Trophoblast cell (in vitro differentiated cells and primary cell): ENCODE measurements at regions not wholly inside any gene's neighbourhood (a gene's known extent, or its start where the extent isn't known, plus 50 kb on each side); places are given as distances from the start of the nearest gene placed in this dataset.

Source experiments
- DNase-seq, 2 donors: peaks; one replicate each; pipeline ENCODE4 v3.0.0-alpha.2; 2016
- H2AFZ ChIP-seq: 2 replicates; pipeline ENCODE4 v1.6.1; 2013; ENCODE audit warnings: low read length, moderate library complexity, mild to moderate bottlenecking; ENCODE audit not compliant: insufficient read depth, poor library complexity
- H2AK5ac ChIP-seq: 2 replicates; pipeline ENCODE4 v1.6.1; 2013; ENCODE audit warnings: mild to moderate bottlenecking, low read length
- H2BK120ac ChIP-seq: 2 replicates; pipeline ENCODE4 v1.6.1; 2013; ENCODE audit warnings: low read length, mild to moderate bottlenecking, moderate library complexity; ENCODE audit not compliant: insufficient read depth, poor library complexity
- H2BK12ac ChIP-seq: 2 replicates; pipeline ENCODE4 v1.6.1; 2013; ENCODE audit warnings: mild to moderate bottlenecking, low read length, moderate library complexity
- H2BK5ac ChIP-seq: 2 replicates; pipeline ENCODE4 v1.6.1; 2013; ENCODE audit warnings: low read length, low read depth, moderate library complexity, mild to moderate bottlenecking; ENCODE audit not compliant: poor library complexity
- H3K14ac ChIP-seq: 2 replicates; pipeline ENCODE4 v1.6.1; 2013; ENCODE audit warnings: mild to moderate bottlenecking, low read length
- H3K18ac ChIP-seq: 2 replicates; pipeline ENCODE4 v1.6.1; 2013; ENCODE audit warnings: mild to moderate bottlenecking, low read length
- H3K23ac ChIP-seq: 2 replicates; pipeline ENCODE4 v1.6.1; 2013; ENCODE audit warnings: low read length
- H3K27ac ChIP-seq: 2 replicates; pipeline ENCODE4 v1.5.1; 2013; ENCODE audit warnings: low read depth, mild to moderate bottlenecking, inconsistent platforms, low read length, moderate library complexity
- H3K27me3 ChIP-seq: 2 replicates; pipeline ENCODE4 v1.6.1; 2013; ENCODE audit warnings: inconsistent platforms, mild to moderate bottlenecking, low read length, moderate library complexity; ENCODE audit not compliant: insufficient read depth
- H3K36me3 ChIP-seq, 2 experiments: 1 replicate in 1 of 2; 2 replicates in 1 of 2; pipeline ENCODE4 v1.6.1; 2013; ENCODE audit warnings: low read length in 2 of 2, mild to moderate bottlenecking in 2 of 2, moderate library complexity in 1 of 2; ENCODE audit not compliant: insufficient read depth in 2 of 2, control insufficient read depth in 1 of 2
- H3K4ac ChIP-seq: 2 replicates; pipeline ENCODE4 v1.6.1; 2013; ENCODE audit warnings: low read depth, mild to moderate bottlenecking, low read length, moderate library complexity
- H3K4me1 ChIP-seq, 2 experiments: 1 replicate in 1 of 2; 2 replicates in 1 of 2; pipeline ENCODE4 v1.6.1; 2013; ENCODE audit warnings: low read length in 2 of 2, mild to moderate bottlenecking in 2 of 2, moderate library complexity in 1 of 2; ENCODE audit not compliant: insufficient read depth in 2 of 2, control insufficient read depth in 1 of 2
- H3K4me2 ChIP-seq: 2 replicates; pipeline ENCODE4 v1.6.1; 2013; ENCODE audit warnings: inconsistent platforms, mild to moderate bottlenecking, low read length, moderate library complexity
- H3K4me3 ChIP-seq: 2 replicates; pipeline ENCODE4 v1.5.1; 2013; ENCODE audit warnings: mild to moderate bottlenecking, low read depth, low read length, inconsistent platforms
- H3K79me1 ChIP-seq: one replicate; pipeline ENCODE4 v1.6.1; 2013; ENCODE audit warnings: low read length
- H3K79me2 ChIP-seq: 2 replicates; pipeline ENCODE4 v1.6.1; 2013; ENCODE audit warnings: low read length, mild to moderate bottlenecking; ENCODE audit not compliant: control insufficient read depth, insufficient read depth, poor library complexity
- H3K9ac ChIP-seq: 2 replicates; pipeline ENCODE4 v1.6.1; 2013; ENCODE audit warnings: mild to moderate bottlenecking, low read length
- H3K9me3 ChIP-seq: 2 replicates; pipeline ENCODE4 v1.6.1; 2013; ENCODE audit warnings: low read depth, mild to moderate bottlenecking, control low read depth, inconsistent platforms, low read length; ENCODE audit not compliant: insufficient read depth
- H4K12ac ChIP-seq: 2 replicates; pipeline ENCODE4 v1.6.1; 2013; ENCODE audit warnings: low read depth, mild to moderate bottlenecking, low read length, moderate library complexity
- H4K8ac ChIP-seq: 2 replicates; pipeline ENCODE4 v1.6.1; 2013; ENCODE audit warnings: low read depth, mild to moderate bottlenecking, low read length, moderate library complexity
- H4K91ac ChIP-seq: one replicate; pipeline ENCODE4 v1.6.1; 2013; ENCODE audit warnings: low read depth, mild to moderate bottlenecking, low read length, moderate library complexity
- WGBS: extraction: QIAGEN DNeasy Blood & Tissue Kit; methylation state at CpG from one replicate; pipeline ENCODE4 v1.1.7; 2013; ENCODE audit warnings: missing lambda C conversion rate; ENCODE audit not compliant: insufficient read length, insufficient coverage; ENCODE audit errors: extremely low coverage; 5-methylcytosine and 5-hydroxymethylcytosine counted together

- Histone ChIP-seq H3K4me2 (no peak overlapping the region), H4K12ac (no peak overlapping the region), H2AK5ac (no peak overlapping the region), H2AFZ (no peak overlapping the region), H4K91ac (no peak overlapping the region), H3K18ac (no peak overlapping the region), H3K9me3 (no peaks in the 10 kb centered on the region), H3K4me3 (no peak overlapping the region), H3K4me1 (no peaks in the 10 kb centered on the region), H3K14ac (no peak overlapping the region), H2BK5ac (no peak overlapping the region), H3K79me2 (no peaks in the 10 kb centered on the region), H3K36me3 (no peaks in the 10 kb centered on the region), H4K8ac (no peak overlapping the region), H2BK120ac (no peak overlapping the region), H3K23ac (no peak overlapping the region), H3K27ac (no peak overlapping the region), H3K9ac (no peak overlapping the region), H3K4ac (no peak overlapping the region), H2BK12ac (no peak overlapping the region), H3K27me3 (no peaks in the 10 kb centered on the region), H3K79me1 (no peaks in the 10 kb centered on the region)
- no peak for DNase-seq
- WGBS, result no CpG with 5 or more reads among the region's 3 CpGs
Observed at GRCh38 chrX:38937926-38938325, 136.7 kb downstream of the MID1IP1 start.

DNA sequence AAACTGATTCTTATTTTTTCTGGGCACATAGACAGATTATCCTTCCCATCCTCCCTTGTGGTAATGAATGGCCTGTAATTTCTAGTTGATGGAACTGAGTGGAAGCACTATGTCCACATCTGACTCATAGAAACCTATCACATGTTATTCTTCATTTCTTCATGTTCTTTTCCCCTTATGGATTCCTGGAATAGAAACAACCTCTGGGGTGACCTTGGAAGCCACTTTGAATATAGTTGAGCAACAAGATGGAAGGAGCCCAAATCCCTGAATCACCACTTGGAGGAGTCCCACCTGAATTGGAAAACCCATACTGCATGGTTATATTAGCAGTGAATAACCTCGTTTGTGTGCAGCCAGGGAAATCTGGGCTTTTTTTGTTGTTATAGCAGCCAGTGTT lies 137.8 kb downstream of the MID1IP1 start:
- Histone ChIP-seq H3K4me2 (no peak overlapping the region), H3K9me3 (no peaks in the 10 kb centered on the region), H3K27me3 (no peaks in the 10 kb centered on the region), H3K4me3 (no peak overlapping the region), H3K9ac (no peak overlapping the region), H3K79me1 (no peaks in the 10 kb centered on the region), H4K12ac (no peak overlapping the region), H3K18ac (no peak overlapping the region), H2BK5ac (no peak overlapping the region), H3K4ac (no peak overlapping the region), H3K36me3 (no peaks in the 10 kb centered on the region), H2BK120ac (no peak overlapping the region), H4K8ac (no peak overlapping the region), H3K23ac (no peak overlapping the region), H3K4me1 (no peaks in the 10 kb centered on the region), H2BK12ac (no peak overlapping the region), H4K91ac (no peak overlapping the region), H2AK5ac (no peak overlapping the region), H2AFZ (no peak overlapping the region), H3K14ac (no peak overlapping the region), H3K27ac (no peak overlapping the region), H3K79me2 (no peaks in the 10 kb centered on the region)
- WGBS, result no CpG with 5 or more reads among the region's 1 CpG
- DNase-seq, result no peak

DNA sequence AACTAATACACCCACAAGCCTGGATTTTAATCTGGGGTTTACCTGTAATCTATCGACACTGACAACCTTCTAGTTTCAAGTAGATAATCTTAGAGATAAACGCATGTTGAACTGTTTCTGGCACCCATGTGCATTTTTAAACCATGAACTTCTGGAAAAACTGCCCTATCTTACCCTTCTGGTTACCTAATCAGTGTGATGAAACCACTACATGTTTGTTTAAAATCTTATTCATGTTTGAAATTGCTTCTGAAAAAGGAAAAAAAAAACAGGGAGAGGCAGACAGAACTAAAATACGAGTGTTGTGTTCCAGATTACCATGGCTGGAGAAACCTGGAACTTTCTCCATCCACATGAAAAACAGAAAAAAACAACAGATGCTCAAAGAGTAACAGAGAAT lies 139.3 kb downstream of the MID1IP1 start:
- no peak overlapping the region for H3K4ac ChIP-seq

DNA sequence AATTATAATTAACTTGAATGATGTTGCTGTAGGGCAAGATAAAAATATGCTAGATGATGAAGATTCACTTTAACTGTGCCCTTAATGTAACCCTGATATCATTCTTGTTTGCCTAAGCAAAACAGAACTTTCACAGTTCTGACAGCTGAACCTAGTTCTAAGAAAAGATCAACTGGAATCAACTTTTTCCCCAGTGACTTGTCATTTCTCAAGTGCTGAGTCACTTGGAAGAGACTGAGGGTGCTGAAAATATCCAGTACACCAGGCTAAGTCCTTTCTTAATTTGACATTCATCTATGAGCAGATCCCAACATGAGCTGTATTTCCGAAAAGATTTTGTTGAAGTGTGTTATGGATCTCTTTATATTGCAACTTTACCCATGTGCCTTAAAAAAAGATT lies 140.4 kb downstream of the MID1IP1 start:
- H3K79me2 ChIP-seq, result no peaks in the 10 kb centered on the region
- no peaks in the 10 kb centered on the region for H3K27me3 ChIP-seq
- H3K79me1 ChIP-seq, result no peaks in the 10 kb centered on the region
- H3K27ac ChIP-seq, result no peak overlapping the region
- no peak overlapping the region for H4K8ac ChIP-seq
- no peak overlapping the region for H3K23ac ChIP-seq
- no peak overlapping the region for H2AK5ac ChIP-seq
- H3K36me3 ChIP-seq, result no peaks in the 10 kb centered on the region
- no peak overlapping the region for H3K18ac ChIP-seq
- H4K12ac ChIP-seq, result no peak overlapping the region
- no peak overlapping the region for H4K91ac ChIP-seq
- H3K9me3 ChIP-seq, result no peaks in the 10 kb centered on the region
- H2BK12ac ChIP-seq, result no peak overlapping the region
- no peak overlapping the region for H3K4me3 ChIP-seq
- H3K4me2 ChIP-seq, result no peak overlapping the region
- H3K4ac ChIP-seq, result no peak overlapping the region
- WGBS, result no CpG with 5 or more reads among the region's 1 CpG
- H2BK120ac ChIP-seq, result no peak overlapping the region
- H3K4me1 ChIP-seq, result no peaks in the 10 kb centered on the region
- no peak overlapping the region for H2BK5ac ChIP-seq
- no peak overlapping the region for H3K9ac ChIP-seq
- no peak overlapping the region for H3K14ac ChIP-seq
- H2AFZ ChIP-seq, result no peak overlapping the region
- peak in 1 of 2 donors; percentile 15 for DNase-seq

More for the DNA sequence above, 139.3 kb downstream of the MID1IP1 start:
- Histone ChIP-seq H3K27me3 (no peaks in the 10 kb centered on the region), H4K12ac (no peak overlapping the region), H2AK5ac (no peak overlapping the region), H4K8ac (no peak overlapping the region), H3K79me2 (no peaks in the 10 kb centered on the region), H3K4me3 (no peak overlapping the region), H2BK120ac (no peak overlapping the region), H2AFZ (no peak overlapping the region), H3K23ac (no peak overlapping the region), H3K14ac (no peak overlapping the region), H3K79me1 (no peaks in the 10 kb centered on the region), H3K36me3 (no peaks in the 10 kb centered on the region), H3K9ac (no peak overlapping the region), H3K18ac (no peak overlapping the region), H3K27ac (no peak overlapping the region), H4K91ac (no peak overlapping the region), H3K4me2 (no peak overlapping the region), H3K9me3 (no peaks in the 10 kb centered on the region), H2BK12ac (no peak overlapping the region), H2BK5ac (no peak overlapping the region), H3K4me1 (no peaks in the 10 kb centered on the region)
- WGBS, result no CpG with 5 or more reads among the region's 3 CpGs
- DNase-seq, result peak; percentile 2 to 71
